GM23248 (cell line): ENCODE measurements at regions not wholly inside any gene's neighbourhood (a gene's known extent, or its start where the extent isn't known, plus 50 kb on each side); places are given as distances from the start of the nearest gene placed in this dataset.

Experiments
- DNase-seq: peaks from one replicate; pipeline ENCODE4 v3.0.0-alpha.2; 2015
- H2AFZ ChIP-seq: fragments of 200-600 bp; sonication (generic); 2 replicates; pipeline ENCODE4 v1.6.1; 2016; ENCODE audit warnings: antibody characterized with exemption
- H3F3A ChIP-seq: fragments of 200-600 bp; sonication (generic); 2 replicates; pipeline ENCODE4 v1.6.1; 2016; ENCODE audit warnings: mild to moderate bottlenecking, antibody characterized with exemption, mixed run types; ENCODE audit not compliant: insufficient read depth
- H3K27ac ChIP-seq: fragments of 200-600 bp; sonication (generic); 2 replicates; pipeline ENCODE4 v1.5.1; 2016; ENCODE audit warnings: mild to moderate bottlenecking
- H3K27me3 ChIP-seq: fragments of 200-600 bp; sonication (generic); replicated peaks from 2 replicates; pipeline ENCODE4 v1.6.1; 2016; ENCODE audit warnings: mild to moderate bottlenecking; ENCODE audit not compliant: insufficient read depth
- H3K36me3 ChIP-seq: fragments of 200-600 bp; sonication (generic); 2 replicates; pipeline ENCODE4 v1.6.1; 2016; ENCODE audit warnings: low read depth, mild to moderate bottlenecking
- H3K4me1 ChIP-seq: fragments of 200-600 bp; sonication (generic); 2 replicates; pipeline ENCODE4 v1.6.1; 2016; ENCODE audit warnings: mild to moderate bottlenecking; ENCODE audit not compliant: insufficient read depth
- H3K4me2 ChIP-seq: fragments of 200-600 bp; sonication (generic); one replicate; pipeline ENCODE4 v1.6.1; 2016; ENCODE audit warnings: mild to moderate bottlenecking; ENCODE audit not compliant: unreplicated experiment
- H3K4me3 ChIP-seq: fragments of 200-600 bp; sonication (generic); 2 replicates; pipeline ENCODE4 v1.5.1; 2016; ENCODE audit warnings: mild to moderate bottlenecking
- H3K79me2 ChIP-seq: fragments of 200-600 bp; sonication (generic); 2 replicates; pipeline ENCODE4 v1.6.1; 2016; ENCODE audit warnings: mild to moderate bottlenecking; ENCODE audit not compliant: insufficient read depth
- H3K9ac ChIP-seq: fragments of 200-600 bp; sonication (generic); 2 replicates; pipeline ENCODE4 v1.6.1; 2016; ENCODE audit warnings: mild to moderate bottlenecking
- H3K9me2 ChIP-seq: fragments of 200-600 bp; sonication (generic); 2 replicates; pipeline ENCODE4 v1.6.1; 2016; ENCODE audit warnings: mixed run types, mild to moderate bottlenecking, moderate library complexity; ENCODE audit not compliant: insufficient read depth
- H3K9me3 ChIP-seq: fragments of 200-600 bp; sonication (generic); one replicate; pipeline ENCODE4 v1.6.1; 2017; ENCODE audit warnings: low read depth
- H4K20me1 ChIP-seq: fragments of 200-600 bp; sonication (generic); 2 replicates; pipeline ENCODE4 v1.6.0; 2016; ENCODE audit not compliant: insufficient read depth
- EZH2 ChIP-seq: fragments of 200-600 bp; sonication (generic); IDR thresholded peaks from 2 replicates; pipeline ENCODE4 v1.6.1; 2018; ENCODE audit warnings: antibody characterized with exemption, mild to moderate bottlenecking; ENCODE audit not compliant: insufficient read depth, poor library complexity, severe bottlenecking
- EZH2phosphoT487 ChIP-seq: fragments of 200-600 bp; sonication (generic); IDR thresholded peaks from 2 replicates; pipeline ENCODE4 v1.6.1; 2018; ENCODE audit warnings: antibody characterized with exemption, moderate library complexity, mild to moderate bottlenecking, low read depth; ENCODE audit not compliant: insufficient read depth
- WGBS, 2 experiments: methylation state at CpG; one replicate each; pipeline ENCODE4 v1.1.6; 2015 to 2017; ENCODE audit warnings: low lambda C conversion rate in 2 of 2, low coverage in 1 of 2; ENCODE audit errors: missing lambda C conversion rate in 2 of 2; 5-methylcytosine and 5-hydroxymethylcytosine counted together
- in situ Hi-C: fragments of 300-500 bp; cut with MboI; formaldehyde crosslinking; loops from 2 replicates; pipeline ENCODE4 v1.15.0; 2020

GRCh38 chr4:89422441-89422990 lies 114.9 kb upstream of the GPRIN3 start:
- no peaks in the 10 kb centered on the region; the same call in 1 of the 2 replicates for H3K9me2 ChIP-seq
- no peak overlapping the region for H3K9ac ChIP-seq
- WGBS, 2 experiments: 75 to 77% methylated on average over 3 of the region's 3 CpGs
- H3F3A ChIP-seq: 0 out of 2 replicates have a peak, but pooled peaks cover 8% of the 10 kb centered on the region
- TF ChIP-seq EZH2phosphoT487 (no peak), EZH2 (no peak)
- no peaks in the 10 kb centered on the region for H3K36me3 ChIP-seq
- H3K27me3 ChIP-seq: no peaks in the 10 kb centered on the region
- no peaks in the 10 kb centered on the region for H3K79me2 ChIP-seq
- no peak for DNase-seq
- no peaks in the 10 kb centered on the region for H3K9me3 ChIP-seq
- H3K27ac ChIP-seq: no peak overlapping the region
- H3K4me1 ChIP-seq: peaks cover 15% of the 10 kb centered on the region
- no peak overlapping the region for H3K4me2 ChIP-seq
- no peak overlapping the region for H3K4me3 ChIP-seq
- no peak overlapping the region for H2AFZ ChIP-seq
- no peaks in the 10 kb centered on the region for H4K20me1 ChIP-seq
- in situ Hi-C loops: loop anchor here (10.0 kb wide), 1 partner anchor 188 kb away; no protein-coding TSS in a partner anchor

GRCh38 chr4:89420507-89420906 lies 112.9 kb upstream of the GPRIN3 start:
- H4K20me1 ChIP-seq: no peaks in the 10 kb centered on the region
- H3F3A ChIP-seq: 0 out of 2 replicates have a peak, but pooled peaks cover 8% of the 10 kb centered on the region
- TF ChIP-seq EZH2 (no peak), EZH2phosphoT487 (no peak)
- H3K4me1 ChIP-seq: peaks cover 15% of the 10 kb centered on the region
- DNase-seq: peak; percentile 56
- H3K27me3 ChIP-seq: no peaks in the 10 kb centered on the region
- H3K79me2 ChIP-seq: no peaks in the 10 kb centered on the region
- in situ Hi-C loops: loop anchor here (10.0 kb wide), 1 partner anchor 186 kb away; no protein-coding TSS in a partner anchor
- no peak overlapping the region for H3K27ac ChIP-seq
- no peak overlapping the region for H3K9ac ChIP-seq
- 24 to 32% methylated on average over 2 of the region's 2 CpGs for WGBS, 2 experiments
- H3K9me2 ChIP-seq: no peaks in the 10 kb centered on the region
- no peaks in the 10 kb centered on the region for H3K36me3 ChIP-seq
- H2AFZ ChIP-seq: peak overlapping the region; percentile 25; the same call in 1 of the 2 replicates
- no peaks in the 10 kb centered on the region for H3K9me3 ChIP-seq
- H3K4me2 ChIP-seq: peak overlapping the region; percentile 25
- H3K4me3 ChIP-seq: no peak overlapping the region

GRCh38 chr4:89419111-89419695 lies 111.6 kb upstream of the GPRIN3 start:
- no peaks in the 10 kb centered on the region for H3K9me2 ChIP-seq
- no peak overlapping the region for H3K27ac ChIP-seq
- DNase-seq: no peak
- H3K9me3 ChIP-seq: no peaks in the 10 kb centered on the region
- peaks cover 15% of the 10 kb centered on the region for H3K4me1 ChIP-seq
- H3F3A ChIP-seq: 0 out of 2 replicates have a peak, but pooled peaks cover 8% of the 10 kb centered on the region
- H3K4me2 ChIP-seq: no peak overlapping the region
- no peak overlapping the region for H2AFZ ChIP-seq
- no peaks in the 10 kb centered on the region for H4K20me1 ChIP-seq
- TF ChIP-seq EZH2phosphoT487 (no peak), EZH2 (no peak)
- H3K9ac ChIP-seq: no peak overlapping the region
- H3K79me2 ChIP-seq: no peaks in the 10 kb centered on the region
- no peaks in the 10 kb centered on the region for H3K27me3 ChIP-seq
- WGBS, 2 experiments: 74 to 77% methylated on average over 5 of the region's 5 CpGs
- H3K36me3 ChIP-seq: no peaks in the 10 kb centered on the region
- H3K4me3 ChIP-seq: no peak overlapping the region
- in situ Hi-C loops: no loop called here

- 75 to 77% methylated on average over 2 of the region's 2 CpGs for WGBS, 2 experiments
- H3K9me3 ChIP-seq: no peaks in the 10 kb centered on the region
- no peak overlapping the region for H3K9ac ChIP-seq
- H3F3A ChIP-seq: 0 out of 2 replicates have a peak, but pooled peaks cover 8% of the 10 kb centered on the region
- no peak for DNase-seq
- H3K79me2 ChIP-seq: no peaks in the 10 kb centered on the region
- H3K4me3 ChIP-seq: no peak overlapping the region
- no peak overlapping the region for H3K4me2 ChIP-seq
- in situ Hi-C loops: no loop called here
- no peaks in the 10 kb centered on the region for H4K20me1 ChIP-seq
- no peaks in the 10 kb centered on the region for H3K9me2 ChIP-seq
- H3K4me1 ChIP-seq: peaks cover 15% of the 10 kb centered on the region
- no peaks in the 10 kb centered on the region for H3K27me3 ChIP-seq
- no peak for TF ChIP-seq EZH2
- TF ChIP-seq EZH2phosphoT487: no peak
- no peaks in the 10 kb centered on the region for H3K36me3 ChIP-seq
- no peak overlapping the region for H2AFZ ChIP-seq
- H3K27ac ChIP-seq: no peak overlapping the region
These were observed 109.4 kb upstream of the GPRIN3 start for GRCh38 chr4:89416960-89417359.
